NCI-H748 (cell line): ENCODE measurements at regions not wholly inside any gene's neighbourhood (a gene's known extent, or its start where the extent isn't known, plus 50 kb on each side); places are given as distances from the start of the nearest gene placed in this dataset.

ENCODE experiments used
- DNase-seq: peaks from one replicate; lab custom pipeline; 2025; ENCODE audit not compliant: unreplicated experiment; lab: John Stamatoyannopoulos, UW

DNA sequence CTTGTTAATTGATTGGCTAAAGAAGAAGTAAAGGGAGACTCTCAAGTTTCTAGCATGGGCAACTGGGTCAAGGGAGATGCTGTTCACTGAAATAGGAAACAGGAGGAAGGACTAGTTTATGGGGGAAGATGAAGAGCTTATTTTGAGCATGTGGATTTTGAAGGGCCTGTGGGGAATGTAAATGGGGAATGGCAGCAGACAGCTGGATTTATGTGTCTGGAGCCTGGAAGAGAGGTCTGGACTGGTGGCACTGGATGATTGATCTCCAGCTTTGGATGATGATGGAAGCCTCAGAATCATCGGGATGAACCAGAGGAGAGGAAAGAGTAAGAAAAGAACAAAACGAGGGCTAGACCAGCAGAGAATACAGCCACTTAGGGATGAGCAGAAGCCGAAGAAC lies 54.9 kb upstream of the ENAH start:
- DNase-seq: no peak

DNA sequence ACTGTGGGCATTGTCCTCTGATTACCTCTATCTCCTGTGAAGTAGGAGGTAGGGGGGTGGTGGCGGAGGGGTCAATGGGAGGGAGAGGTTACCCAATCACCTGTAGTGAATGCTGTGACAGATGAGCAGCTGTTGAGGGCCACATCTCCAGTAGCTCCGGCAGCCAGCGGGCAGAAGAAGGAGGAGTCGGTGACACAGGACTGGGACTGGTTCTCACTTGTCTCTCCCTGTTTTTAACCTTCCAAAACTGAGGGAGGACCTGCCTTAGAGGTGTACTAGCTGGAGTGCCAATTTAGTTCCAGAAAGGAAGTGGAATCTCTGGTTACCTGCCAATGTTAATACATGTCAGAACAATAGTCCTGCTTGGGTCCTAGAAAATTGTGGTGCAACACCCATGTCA lies 56.2 kb upstream of the ENAH start:
- peak; percentile 13 for DNase-seq

DNA sequence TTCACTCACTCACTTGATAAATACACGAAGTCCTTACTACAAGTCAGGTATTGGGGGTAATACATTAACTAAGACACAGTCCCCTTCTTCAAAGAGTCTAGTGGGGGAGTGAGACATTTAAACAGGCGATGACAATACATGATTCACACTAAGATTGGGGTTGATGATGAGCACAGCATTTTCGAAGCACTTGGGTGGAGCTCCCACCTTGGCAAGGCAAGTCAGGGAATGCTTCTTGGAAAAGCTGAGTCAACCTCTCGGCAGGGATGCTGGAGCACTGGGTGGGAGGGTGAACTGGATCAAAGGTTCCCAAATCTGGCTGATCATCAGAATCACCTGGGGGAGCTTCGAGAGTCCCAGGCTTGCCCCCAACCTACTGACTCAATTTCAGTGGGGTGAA lies 57.9 kb upstream of the ENAH start:
- no peak for DNase-seq

DNA sequence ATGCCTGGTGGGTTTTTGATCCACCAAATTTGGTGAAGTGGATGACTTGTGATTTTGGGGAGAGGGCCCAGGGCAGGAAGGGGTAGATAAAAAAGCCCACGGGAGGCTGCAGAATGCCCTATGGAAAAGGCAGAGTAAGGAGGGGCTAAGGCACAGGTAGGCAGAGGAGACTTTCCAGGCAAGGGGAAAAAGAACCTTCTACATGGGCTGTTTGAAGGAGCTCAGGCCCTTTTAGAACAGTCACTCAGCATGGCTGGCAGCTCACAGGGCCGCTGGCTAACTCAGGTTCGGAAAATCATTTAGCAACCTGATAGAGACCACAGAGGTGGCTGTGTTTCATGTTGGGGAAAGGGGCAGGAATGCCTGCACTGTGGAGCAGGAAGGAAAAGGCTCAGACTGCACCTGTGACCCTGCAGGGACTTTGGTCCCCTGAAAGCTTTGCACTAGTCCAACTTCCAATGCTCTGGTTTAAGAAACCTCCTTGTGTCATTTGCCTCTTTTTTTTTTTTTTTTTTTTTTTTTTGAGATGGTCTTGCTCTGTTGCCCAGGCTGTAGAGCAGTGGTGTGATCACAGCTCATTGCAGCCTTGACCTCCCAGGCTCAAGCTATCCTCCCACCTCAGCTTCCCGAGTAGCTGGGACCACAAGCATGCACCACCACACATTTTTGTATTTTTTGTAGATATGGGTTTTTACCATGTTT lies 58.5 kb upstream of the ENAH start:
- no peak for DNase-seq

DNA sequence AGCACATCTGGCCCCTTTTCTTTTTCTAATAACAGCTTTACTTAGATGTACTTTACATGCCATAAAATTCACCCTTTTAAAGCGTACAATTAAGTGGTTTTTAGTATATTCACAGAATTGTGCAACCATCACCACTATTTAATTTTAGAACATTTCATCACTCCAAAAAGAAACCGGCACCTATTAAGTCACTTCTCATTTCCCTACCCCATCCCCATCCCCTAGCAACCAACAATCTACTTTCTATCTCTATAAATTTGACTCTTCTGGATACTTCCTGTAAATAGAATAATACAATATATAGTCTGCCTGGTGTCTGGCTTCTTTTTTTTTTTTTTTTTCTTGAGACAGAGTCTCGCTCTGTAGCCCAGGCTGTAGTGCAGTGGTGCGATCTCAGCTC lies 59.5 kb upstream of the ENAH start:
- no peak for DNase-seq

DNA sequence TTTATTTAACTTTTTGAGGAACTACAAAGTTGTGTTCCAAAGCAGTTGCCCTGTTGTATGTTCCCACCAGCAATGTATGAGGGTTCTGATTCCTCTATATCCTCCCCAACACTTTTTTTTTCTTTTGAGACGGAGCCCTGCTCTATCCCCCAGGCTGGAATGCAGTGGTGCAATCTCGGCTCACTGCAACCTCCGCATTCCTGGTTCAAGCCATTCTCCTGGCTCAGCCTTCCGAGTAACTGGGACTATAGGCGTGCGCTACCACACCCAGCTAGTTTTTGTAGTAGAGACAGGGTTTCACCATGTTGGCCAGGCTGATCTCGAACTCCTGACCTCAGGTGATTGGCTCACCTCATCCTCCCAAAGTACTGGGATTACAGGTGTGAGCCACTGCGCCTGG lies 60.4 kb upstream of the ENAH start:
- no peak for DNase-seq

DNA sequence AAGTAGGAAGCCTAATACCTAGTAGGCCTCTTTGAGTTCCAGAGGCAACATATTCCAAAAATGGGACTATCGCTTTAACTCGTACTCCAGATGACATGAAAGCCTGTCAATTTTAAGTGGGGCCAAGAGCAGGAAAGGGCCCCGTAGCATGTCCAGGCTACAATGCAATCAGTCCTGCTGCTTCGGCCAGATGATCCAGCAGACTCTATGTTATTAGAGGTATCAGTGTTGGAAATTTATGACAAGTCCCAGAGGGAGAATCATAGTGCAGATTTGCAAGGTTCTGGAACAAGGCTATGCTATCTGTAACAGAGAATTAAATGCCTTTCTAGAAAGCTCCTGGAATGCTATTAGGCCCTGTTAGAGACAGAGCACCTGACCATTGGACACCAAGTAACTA lies 56.7 kb upstream of the SRP9 start:
- DNase-seq: no peak

DNA sequence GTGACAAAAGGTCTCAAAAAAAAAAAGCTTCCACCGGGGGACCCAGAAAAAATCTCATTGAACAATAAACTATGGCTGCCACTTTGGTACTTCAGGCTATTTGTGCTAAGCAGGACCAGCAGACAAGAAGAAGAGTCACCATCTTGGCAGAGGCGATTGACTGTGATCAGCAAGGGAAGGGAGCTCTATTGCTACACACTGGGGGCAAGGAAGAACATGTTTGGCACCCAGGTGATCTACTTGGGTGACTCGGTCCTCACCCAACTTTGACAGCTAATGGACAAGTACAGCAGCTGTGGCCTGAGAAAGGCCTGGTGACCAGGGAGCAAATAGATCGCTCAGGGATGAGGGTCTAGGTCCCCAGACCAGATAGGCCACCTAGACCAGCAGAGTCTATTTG lies 53.4 kb upstream of the SRP9 start:
- DNase-seq: no peak
